ENCODE measurements at regions not wholly inside any gene's neighbourhood (a gene's known extent, or its start where the extent isn't known, plus 50 kb on each side); places are given as distances from the start of the nearest gene placed in this dataset.

DNA sequence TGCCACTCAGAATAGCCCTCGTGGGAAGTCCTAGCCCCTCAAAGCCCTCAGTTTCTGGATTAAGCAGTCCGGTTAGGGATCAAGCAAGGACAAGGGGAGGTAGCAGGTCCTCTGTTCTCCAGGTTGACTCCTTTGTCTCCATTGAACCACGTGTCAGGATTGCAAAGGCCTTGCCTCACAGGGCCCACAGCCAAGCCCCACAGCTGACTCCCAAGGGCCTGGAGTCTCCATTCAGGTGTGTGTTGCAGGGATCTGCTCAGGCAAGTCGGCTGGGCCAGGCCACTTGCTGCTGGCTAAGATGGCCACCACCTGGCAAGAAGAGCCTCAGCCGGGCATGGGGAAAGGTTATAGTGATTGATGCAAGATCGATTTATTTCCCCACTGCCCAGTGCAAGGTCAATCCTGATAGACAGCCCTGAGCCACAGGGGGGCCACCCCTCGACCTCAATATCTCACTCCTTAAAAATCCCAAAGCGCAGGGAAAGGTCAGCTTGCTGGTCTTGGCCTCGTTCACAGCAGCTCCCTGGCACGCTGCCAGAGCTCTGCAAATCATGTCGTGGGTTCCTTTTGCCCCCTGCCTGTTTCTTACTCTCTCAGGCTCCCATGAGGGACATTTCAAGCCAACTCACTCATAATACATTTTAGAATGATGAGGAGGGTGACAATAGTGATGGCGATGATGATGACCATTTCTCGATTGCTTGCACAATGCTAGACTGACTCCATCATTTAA lies 75.9 kb downstream of the EDN3 start:
- in situ Hi-C loops (cut with MboI; ENCODE audit: low sequenced_read_pairs), result no loop called here

DNA sequence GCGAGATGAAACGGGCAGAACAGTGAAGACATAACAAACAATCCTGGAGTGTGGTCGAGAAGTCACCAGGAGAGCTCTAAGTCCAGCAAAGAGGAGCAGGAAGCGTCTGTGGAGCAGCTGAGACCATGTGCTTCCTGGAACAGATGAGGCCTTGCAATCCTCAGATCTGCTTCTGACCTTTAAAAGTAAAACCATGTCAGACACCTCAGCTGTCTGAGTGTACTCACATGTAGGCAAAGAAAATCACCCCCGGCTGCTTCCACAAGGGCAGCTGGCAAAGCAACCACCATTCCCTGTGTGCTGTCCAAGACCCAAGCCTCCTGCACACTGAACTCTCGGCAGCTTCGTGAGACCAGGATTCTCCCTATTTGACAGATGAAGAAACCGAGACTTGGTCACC lies 76.6 kb downstream of the EDN3 start:
- in situ Hi-C loops (cut with MboI; ENCODE audit: low sequenced_read_pairs), result no loop called here

DNA sequence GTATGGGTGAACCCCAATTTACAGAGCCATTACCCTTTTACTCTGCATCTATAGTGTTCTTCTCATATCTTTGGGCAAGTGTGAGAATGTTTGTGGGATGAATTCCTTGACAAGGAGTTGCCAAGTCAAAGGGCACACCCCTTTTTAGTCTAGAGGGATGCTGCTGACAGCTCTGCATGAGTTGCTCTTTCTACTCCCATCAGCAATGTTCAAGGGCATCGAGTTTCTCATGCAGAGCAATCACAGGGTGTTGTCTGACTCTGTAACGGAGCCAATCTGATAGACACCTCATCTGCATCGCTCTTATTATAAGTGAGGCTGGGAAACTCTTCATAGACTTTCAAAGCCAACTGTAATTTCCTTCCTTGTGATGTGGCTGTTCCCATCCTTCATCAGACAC lies 77.4 kb downstream of the EDN3 start:
- in situ Hi-C loops (cut with MboI; ENCODE audit: low sequenced_read_pairs), result no loop called here

DNA sequence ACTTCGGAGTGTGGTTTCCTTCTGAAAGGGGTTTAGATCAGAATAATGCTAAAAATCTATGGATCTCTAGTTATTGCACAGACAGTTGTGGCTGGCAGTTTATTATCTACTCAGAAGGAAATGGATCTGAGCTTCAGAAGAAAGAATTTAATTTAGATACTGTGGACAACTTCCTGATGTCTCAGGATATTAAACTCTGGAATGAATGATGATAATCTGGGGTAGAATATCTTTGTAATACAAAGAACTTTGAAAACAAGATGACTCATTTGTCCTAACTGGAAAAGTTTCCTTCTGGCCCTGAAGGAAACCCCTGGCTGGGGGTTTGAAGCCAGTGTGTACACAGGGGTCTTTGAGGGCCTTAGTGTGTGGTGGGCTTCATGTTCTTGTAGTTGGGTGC lies 78.0 kb downstream of the EDN3 start:
- in situ Hi-C loops (cut with MboI; ENCODE audit: low sequenced_read_pairs), result no loop called here

DNA sequence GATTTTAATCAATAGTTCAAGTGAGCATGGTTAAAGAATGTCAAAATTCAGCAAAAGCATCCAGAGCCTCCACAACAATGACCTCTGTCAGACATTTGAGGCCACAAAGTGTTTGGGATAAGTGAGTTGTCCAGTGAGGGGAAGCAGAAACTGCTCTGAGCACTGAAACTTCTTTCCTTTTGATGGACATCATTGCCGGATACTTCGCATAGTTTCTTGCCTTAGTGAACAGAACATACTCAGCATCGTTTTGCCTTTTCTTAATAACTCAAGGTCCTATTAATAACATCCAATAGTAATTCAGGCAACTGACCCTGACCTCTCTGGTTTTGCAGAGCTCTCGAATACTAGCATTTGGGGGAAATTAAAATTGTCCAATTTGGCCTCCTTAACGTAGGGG lies 78.6 kb downstream of the EDN3 start:
- in situ Hi-C loops (cut with MboI; ENCODE audit: low sequenced_read_pairs), result no loop called here

DNA sequence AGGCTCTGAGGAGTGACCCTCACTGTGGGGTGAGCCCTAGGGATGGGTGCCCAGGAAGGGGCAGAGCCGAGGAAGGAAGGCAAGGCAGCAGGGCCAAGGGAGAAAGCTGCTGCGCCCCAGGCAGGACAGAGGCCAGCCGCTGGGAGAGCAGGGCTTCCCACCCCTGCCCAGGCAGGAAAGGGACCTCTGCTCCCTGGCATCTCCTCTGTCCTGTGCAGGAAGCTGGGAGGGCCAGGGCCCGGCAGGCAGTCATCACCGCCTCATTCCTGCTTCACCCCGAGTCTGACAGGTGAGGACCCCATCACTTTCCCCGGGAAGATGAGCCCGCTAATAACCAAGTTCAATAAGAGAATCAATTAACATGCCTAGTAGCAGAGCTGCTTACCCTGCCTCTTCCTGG lies 81.3 kb downstream of the EDN3 start:
- in situ Hi-C loops (cut with MboI; ENCODE audit: low sequenced_read_pairs), result no loop called here

DNA sequence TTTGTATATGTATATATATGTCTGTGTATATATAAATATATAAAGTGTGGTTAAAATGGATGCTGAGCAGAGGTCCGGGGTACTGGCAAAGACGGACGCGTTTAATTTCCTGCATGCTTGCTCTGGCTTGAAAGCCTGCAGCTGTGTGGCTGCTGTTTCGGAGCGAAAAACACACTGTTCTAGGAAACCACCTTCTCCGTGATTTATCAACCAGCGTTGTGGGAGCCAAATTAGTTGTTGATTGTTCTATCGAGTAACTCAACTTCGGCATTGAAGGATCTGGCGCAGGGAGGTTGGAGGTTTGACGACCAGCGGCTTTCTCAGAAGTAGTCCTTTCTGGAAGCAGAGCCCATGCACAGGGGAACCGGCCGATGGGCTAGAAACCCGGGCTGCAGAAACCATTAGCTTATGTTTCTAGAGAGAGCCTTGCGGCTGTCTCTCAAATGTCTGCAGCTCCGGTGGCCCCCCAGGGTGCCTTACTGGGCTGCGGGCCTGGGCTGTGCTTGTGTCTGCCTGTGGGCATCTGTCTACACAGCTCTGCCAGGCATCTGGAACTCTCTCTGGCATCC lies 81.8 kb downstream of the EDN3 start:
- in situ Hi-C loops (cut with MboI; ENCODE audit: low sequenced_read_pairs), result no loop called here

DNA sequence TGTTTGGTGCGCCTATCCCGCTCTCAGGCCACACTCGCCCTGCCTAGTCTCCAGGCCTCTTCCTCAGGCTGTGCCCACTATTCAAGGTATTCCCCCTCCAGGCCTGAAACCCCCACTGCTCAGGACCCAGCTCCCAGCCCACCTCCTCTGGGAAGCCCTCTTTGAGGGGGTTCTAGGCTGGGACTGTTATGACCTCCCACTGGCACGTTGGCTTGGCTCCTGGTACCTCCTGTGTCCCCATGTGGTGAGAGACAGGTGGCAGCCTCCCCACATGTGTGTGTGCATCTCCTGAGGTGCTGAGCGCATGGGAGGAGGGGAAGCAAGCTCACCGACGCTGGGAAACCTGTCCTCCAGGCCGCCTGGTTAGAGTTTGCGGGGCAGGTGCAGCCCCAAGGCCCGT lies 82.5 kb downstream of the EDN3 start:
- in situ Hi-C loops (cut with MboI; ENCODE audit: low sequenced_read_pairs), result no loop called here

DNA sequence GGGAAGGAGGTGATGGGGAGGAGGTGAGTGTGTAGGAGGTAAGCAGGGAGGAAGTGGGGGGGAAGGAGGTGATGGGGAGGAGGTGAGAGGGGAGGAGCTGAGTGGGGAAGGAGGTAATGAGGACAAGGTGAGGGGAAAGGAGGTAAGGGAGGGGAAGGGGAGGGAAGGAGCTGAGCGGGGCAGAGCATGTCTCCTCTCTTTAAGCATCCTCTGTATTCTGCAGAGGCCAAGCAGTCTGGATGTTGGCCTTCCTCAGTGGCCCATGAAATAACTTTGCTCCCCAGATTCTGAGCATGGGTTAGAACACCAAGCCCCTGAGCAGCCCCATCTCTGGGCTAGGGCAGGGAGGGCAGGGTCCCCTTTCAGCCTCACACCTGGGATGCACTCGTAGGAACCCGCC lies 84.6 kb downstream of the EDN3 start:
- in situ Hi-C loops (cut with MboI; ENCODE audit: low sequenced_read_pairs), result no loop called here

DNA sequence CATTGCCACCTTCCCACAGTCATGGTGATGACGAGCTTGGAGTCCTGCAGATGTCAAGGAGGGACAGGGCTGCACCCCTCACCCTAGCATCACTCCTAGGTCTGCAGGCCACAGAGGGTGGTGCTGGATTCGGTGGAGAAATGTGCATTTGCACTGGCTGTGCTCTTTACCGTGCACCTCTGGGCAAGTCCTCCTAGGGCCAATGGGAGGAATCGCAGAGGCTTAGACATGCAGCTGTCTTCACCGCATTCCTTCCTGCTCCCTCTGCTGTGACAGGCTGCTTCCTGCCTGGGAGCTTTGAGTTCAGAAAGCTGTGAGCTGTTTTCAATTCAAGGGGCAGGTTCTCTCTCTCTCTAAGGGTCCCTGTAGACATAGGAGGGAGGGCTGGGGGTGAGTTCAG lies 85.1 kb downstream of the EDN3 start:
- in situ Hi-C loops (cut with MboI; ENCODE audit: low sequenced_read_pairs), result no loop called here

DNA sequence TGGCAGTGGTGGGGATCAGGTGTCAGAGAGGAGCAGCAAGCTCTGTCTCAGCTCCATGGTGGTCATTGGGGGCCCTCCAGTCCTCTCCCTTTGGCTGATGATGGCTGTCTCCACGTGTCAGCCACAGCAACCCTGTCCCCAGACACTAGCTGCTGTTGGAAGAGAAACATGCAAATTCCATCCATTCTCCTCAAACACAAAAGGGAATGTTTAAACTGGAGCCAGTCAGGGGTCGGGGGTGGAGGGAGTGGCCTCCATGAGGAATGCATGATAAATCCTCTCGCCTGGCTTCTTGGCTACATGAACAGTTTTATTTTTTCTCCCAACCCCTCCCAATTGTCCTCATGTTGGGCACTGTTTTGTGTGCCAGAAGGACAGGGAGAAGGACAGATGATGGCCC lies 86.4 kb downstream of the EDN3 start:
- in situ Hi-C loops (cut with MboI; ENCODE audit: low sequenced_read_pairs), result no loop called here

DNA sequence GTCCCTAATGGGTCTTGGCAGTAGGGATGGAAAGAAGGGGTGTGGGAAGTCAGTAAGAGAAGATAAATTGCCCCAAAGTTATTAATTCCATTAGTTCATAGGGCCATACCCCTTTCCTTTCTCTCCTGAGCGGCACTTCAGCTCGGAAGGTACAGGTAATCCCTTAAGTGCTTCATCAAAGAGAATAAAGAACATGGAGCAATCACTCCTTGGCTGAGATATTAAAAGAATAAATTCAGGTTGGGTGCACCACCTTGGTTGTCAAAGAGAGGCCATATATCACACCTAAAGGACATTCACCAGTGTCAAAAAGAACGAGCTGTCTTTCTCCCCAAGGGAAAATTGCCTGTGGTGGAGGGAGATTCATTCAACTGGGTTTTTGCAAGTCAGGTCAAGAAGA lies 87.5 kb downstream of the EDN3 start:
- in situ Hi-C loops (cut with MboI; ENCODE audit: low sequenced_read_pairs), result no loop called here

DNA sequence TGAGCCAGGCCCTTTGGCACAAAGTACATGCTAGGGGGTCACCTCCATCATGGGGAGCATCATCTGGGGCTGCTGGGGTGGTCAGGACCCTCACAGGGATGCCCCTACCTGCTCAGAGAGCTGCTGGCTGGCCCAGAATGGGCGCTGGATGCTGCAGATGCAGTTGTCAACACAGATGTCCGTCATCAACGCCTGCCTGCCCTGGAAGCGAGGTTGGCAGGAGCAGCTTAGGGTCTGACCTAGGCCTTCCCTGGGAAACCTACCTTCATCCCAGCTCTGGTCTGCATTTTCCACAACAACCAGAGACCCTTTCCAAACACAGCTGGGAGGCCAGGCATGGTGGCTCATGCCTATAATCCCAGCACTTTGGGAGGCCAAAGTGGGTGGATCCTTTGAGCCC lies 88.0 kb downstream of the EDN3 start:
- in situ Hi-C loops (cut with MboI; ENCODE audit: low sequenced_read_pairs), result no loop called here

DNA sequence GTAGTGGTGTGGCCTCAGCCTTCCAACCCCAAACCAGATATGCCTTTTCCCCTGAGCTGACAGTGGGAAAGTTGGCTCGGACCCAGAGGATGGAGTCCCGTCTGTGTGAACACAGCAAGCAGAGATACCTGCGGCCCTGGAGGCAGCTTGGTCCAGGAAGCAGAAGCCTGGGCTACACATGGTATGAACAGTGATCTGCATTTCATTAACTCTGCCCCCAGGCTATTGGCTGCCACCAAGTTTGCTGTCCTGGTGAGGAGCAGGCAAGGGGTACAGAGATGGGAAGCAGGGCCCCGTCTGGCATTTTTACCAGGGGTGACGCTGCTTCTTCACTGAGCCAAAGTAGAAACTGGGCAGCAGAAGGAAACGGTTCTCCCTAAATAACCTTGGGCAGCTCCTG lies 90.0 kb downstream of the EDN3 start:
- in situ Hi-C loops (cut with MboI; ENCODE audit: low sequenced_read_pairs), result no loop called here

DNA sequence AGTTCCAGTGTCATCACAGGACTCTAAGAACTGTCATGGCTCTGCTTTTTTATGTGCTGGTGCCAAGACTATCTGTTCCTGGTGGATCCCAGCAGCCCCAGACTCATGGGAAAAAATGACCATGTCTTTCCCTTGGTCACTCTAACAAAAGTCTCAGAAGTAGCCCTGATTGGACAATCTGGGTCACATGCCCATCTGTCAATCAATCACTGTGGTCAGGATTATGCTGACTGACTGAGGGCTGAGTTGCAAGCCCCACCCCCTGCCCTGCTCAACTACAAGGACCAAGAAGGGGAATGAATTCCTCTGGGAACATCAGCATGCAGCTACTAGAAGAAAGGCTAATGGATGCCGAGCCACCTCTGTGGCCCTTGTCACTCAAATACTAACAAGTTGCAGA lies 91.6 kb downstream of the EDN3 start:
- in situ Hi-C loops (cut with MboI; ENCODE audit: low sequenced_read_pairs), result no loop called here

DNA sequence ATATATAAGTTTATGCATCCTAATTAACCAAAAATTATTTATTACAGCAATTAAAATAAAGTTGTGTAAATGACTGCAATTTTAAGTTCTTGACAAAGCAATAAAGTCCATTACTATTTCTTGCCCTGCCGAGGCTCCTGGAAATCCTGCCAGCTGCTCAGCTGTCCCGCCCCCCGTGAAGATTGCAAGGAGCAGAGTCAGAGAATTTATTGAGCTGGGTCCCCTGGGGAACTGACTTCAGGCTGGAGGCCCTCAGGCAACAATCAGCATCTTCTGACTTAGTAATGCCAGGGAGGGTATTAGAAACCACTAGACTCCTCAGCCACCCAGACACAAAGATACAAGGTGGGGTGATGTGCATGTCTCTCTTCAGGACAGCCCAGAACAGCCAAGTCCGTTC lies 92.3 kb downstream of the EDN3 start:
- in situ Hi-C loops (cut with MboI; ENCODE audit: low sequenced_read_pairs), result no loop called here

DNA sequence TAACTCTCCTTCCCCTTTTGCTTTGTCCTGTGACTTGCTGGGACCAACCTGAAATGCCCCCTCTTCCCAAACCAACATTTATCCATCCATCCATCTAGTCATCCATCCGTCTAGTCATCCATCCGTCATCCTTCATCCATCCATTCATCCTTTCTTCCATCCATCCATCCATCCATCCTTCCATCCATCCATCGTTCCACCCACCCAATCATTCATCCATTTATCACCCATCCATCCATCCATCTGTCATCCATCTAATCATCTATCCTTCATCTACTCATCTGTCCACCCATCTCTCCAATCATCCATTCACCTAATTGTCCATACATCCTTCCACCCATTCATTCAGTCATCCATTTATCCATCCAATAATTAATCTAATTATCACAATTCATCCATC lies 92.7 kb downstream of the EDN3 start:
- in situ Hi-C loops (cut with MboI; ENCODE audit: low sequenced_read_pairs), result no loop called here

DNA sequence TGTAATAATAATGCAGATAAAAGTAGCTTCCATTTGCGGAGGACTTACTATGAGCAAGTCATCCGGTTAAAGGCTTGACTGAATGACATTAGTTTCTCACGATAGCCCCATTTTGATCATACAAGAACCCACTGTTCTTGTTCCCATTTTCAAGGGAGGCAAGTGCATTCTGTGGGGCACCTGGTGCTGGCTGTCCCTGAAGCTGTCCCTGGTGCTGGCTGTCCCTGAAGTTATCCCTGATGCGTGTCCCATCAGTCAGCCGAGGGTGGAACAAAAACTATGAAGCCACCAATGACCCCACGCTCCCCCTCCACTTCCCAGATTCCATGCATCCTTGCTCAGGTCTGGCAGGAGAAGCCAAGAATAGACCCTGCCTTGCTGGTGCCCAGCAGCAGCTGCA lies 95.3 kb downstream of the EDN3 start:
- in situ Hi-C loops (cut with MboI; ENCODE audit: low sequenced_read_pairs), result no loop called here

DNA sequence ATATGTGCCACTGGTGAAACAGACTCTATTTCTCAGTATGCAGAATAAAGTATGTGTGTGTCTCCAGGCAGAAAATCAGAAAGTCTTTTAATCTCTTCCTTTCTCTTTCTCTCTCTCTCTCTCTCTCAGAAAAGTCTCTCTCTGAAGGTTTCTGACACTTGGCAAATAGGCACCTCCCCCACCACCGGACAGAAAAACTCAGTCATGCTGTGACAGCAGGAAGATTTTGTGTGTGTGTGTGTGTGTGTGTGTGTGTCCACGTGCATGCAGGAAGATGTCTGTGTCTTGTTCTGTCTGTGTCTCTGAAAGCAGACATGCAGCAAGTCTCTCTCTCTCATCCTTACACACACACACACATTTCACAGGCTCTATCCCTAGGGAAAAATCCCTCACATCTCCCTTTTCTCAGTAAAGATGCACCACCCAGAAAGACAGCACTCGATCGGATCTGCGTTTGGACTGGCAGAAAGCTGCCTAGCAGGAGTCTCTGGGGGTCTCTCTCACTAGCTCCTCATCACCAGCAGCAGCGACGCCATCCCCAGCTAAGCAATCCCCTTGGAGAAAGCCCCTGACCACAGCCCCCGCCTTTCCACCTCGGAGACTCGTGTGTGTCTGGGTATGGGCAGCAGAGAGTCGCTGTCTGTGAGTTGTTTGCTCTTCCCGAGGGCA lies 98.3 kb downstream of the EDN3 start:
- in situ Hi-C loops (cut with MboI; ENCODE audit: low sequenced_read_pairs), result no loop called here

DNA sequence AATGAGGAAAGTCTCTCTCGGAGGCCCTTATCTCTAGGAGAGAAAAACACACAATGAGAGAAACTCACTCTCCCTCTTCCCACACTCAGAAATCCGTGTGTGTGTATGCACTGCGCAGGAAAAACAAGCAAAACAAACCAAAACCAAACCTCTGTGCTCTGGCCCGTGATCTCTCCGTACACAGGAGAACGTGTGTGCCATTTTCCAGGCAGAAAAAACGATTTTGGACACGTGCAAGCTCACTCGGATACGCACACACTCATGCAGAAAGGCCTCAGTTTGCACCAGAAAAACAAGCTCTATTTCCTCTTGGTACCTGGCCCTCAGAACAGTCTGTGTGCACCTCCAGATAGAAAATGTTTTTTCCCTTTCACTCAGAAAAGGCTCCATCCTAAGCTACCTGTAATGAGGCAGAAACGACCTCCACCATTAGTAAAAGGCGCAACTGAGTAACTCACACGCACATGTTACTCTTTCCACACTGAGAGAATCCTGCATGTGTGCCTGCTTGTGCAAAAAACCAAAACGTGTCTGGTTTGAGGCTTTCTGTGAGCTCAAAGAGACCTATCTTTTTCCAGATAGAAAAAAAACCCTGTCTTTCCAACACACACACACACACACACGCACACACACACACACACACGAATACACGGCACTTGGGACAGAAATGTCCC lies 99.2 kb downstream of the EDN3 start:
- in situ Hi-C loops (cut with MboI; ENCODE audit: low sequenced_read_pairs), result loop anchor here (25.0 kb wide), 1 partner anchor 537 kb away; the partner anchor contains the start of genes GNAS and GNAS-AS1

DNA sequence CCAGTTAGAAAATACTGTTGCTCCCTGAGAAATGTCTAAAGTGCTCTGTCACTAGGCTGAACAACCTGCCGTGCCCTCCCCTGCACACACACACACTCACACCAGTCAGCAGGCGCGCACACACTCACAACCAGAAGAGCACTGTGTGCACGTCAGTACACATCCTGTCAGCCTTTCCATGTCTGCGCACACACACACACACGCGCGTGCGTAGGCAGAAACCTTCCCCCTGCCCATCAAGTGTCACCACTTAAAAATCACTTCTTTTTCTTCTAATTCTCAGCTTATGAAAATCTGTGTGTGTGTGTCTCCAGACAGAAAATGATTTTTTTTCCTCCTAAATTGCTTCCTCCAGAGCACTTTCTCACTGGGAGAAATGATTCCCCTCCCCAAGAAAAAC lies 100.3 kb downstream of the EDN3 start:
- in situ Hi-C loops (cut with MboI; ENCODE audit: low sequenced_read_pairs), result loop anchor here (25.0 kb wide), 1 partner anchor 538 kb away; the partner anchor contains the start of genes GNAS and GNAS-AS1

DNA sequence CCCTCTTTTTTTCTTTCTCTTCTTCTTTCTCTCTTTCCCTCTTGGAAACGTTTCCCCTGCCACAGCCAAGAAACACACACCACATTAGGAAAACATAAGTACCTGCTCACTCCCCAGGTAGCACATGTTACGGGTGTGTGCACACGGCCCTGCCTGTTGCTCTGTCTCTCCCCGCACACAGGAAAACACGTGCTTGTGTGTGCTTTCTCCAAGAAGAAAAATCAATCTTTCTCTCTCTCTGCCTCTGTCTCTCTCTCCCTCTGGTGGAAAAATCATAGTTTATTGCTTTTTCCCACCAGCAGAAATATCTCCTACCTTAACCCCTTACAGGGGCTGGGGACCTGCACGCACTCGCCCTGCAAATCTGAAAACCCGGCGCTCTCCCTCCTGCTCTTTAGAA lies 102.3 kb downstream of the EDN3 start:
- in situ Hi-C loops (cut with MboI; ENCODE audit: low sequenced_read_pairs), result loop anchor here (25.0 kb wide), 1 partner anchor 540 kb away; the partner anchor contains the start of genes GNAS and GNAS-AS1

All from HL-60/S4 (cell line).